BE2C (cell line): ENCODE measurements at regions not wholly inside any gene's neighbourhood (a gene's known extent, or its start where the extent isn't known, plus 50 kb on each side); places are given as distances from the start of the nearest gene placed in this dataset.

Source experiments
- DNase-seq: peaks from one replicate; pipeline ENCODE4 v3.0.0-alpha.2; 2020
- H3K27me3 ChIP-seq: fragments of 250-450 bp; sonication (Bioruptor Pico); 2 replicates; pipeline ENCODE4 v1.5.1; 2020; ENCODE audit warnings: mild to moderate bottlenecking
- H3K36me3 ChIP-seq: fragments of 250-450 bp; sonication (Bioruptor Pico); 2 replicates; pipeline ENCODE4 v1.5.1; 2020; ENCODE audit warnings: mild to moderate bottlenecking
- H3K4me1 ChIP-seq: fragments of 250-450 bp; sonication (Bioruptor Pico); 2 replicates; pipeline ENCODE4 v1.5.1; 2020
- H3K4me3 ChIP-seq: 2 replicates; pipeline ENCODE4 v1.5.1; 2011; ENCODE audit warnings: low read depth, low read length
- H3K9me3 ChIP-seq: fragments of 250-450 bp; sonication (Bioruptor Pico); 2 replicates; pipeline ENCODE4 v1.5.1; 2020
- CTCF ChIP-seq: IDR thresholded peaks from 2 replicates; pipeline ENCODE4 v1.5.1; 2012; ENCODE audit warnings: mild to moderate bottlenecking, low read depth, low read length

GRCh38 chr5:20466512-20466911 lies 478.5 kb upstream of the CDH18 start:
- Histone ChIP-seq H3K9me3 (no peaks in the 10 kb centered on the region), H3K27me3 (no peaks in the 10 kb centered on the region), H3K4me3 (no peak overlapping the region)

GRCh38 chr5:20463206-20463605 lies 475.2 kb upstream of the CDH18 start:
- DNase-seq, result no peak
- TF ChIP-seq CTCF, result no peak
- H3K27me3 ChIP-seq, result no peaks in the 10 kb centered on the region
- H3K4me3 ChIP-seq, result no peak overlapping the region
- no peaks in the 10 kb centered on the region for H3K9me3 ChIP-seq
- H3K4me1 ChIP-seq, result peaks cover 6% of the 10 kb centered on the region; the same call in 1 of the 2 replicates
- H3K36me3 ChIP-seq, result no peaks in the 10 kb centered on the region

More at GRCh38 chr5:20466512-20466911, 478.5 kb upstream of the CDH18 start:
- no peak for DNase-seq
- Histone ChIP-seq H3K36me3 (no peaks in the 10 kb centered on the region), H3K4me1 (peaks cover 6% of the 10 kb centered on the region; the same call in 1 of the 2 replicates)
- no peak for TF ChIP-seq CTCF

GRCh38 chr5:20446121-20446520 lies 458.1 kb upstream of the CDH18 start:
- Histone ChIP-seq H3K27me3 (no peaks in the 10 kb centered on the region), H3K4me3 (no peak overlapping the region), H3K36me3 (no peaks in the 10 kb centered on the region), H3K9me3 (no peaks in the 10 kb centered on the region; the same call in 1 of the 2 replicates), H3K4me1 (no peaks in the 10 kb centered on the region; the same call in 1 of the 2 replicates)
- TF ChIP-seq CTCF, result no peak
- no peak for DNase-seq

- no peak for TF ChIP-seq CTCF
- Histone ChIP-seq H3K36me3 (no peaks in the 10 kb centered on the region), H3K4me3 (no peak overlapping the region), H3K9me3 (no peaks in the 10 kb centered on the region; the same call in 1 of the 2 replicates), H3K27me3 (no peaks in the 10 kb centered on the region), H3K4me1 (no peaks in the 10 kb centered on the region)
- DNase-seq, result no peak
Observed at GRCh38 chr5:20445326-20445860, 457.4 kb upstream of the CDH18 start.

GRCh38 chr5:20434786-20435185 lies 446.8 kb upstream of the CDH18 start:
- no peak for TF ChIP-seq CTCF
- no peak for DNase-seq
- H3K36me3 ChIP-seq, result no peaks in the 10 kb centered on the region
- H3K4me1 ChIP-seq, result no peaks in the 10 kb centered on the region
- no peaks in the 10 kb centered on the region for H3K9me3 ChIP-seq
- H3K27me3 ChIP-seq, result no peaks in the 10 kb centered on the region
- no peak overlapping the region for H3K4me3 ChIP-seq

- Histone ChIP-seq H3K9me3 (no peaks in the 10 kb centered on the region), H3K4me1 (no peaks in the 10 kb centered on the region; the same call in 1 of the 2 replicates), H3K27me3 (no peaks in the 10 kb centered on the region), H3K36me3 (no peaks in the 10 kb centered on the region), H3K4me3 (no peak overlapping the region)
- no peak for TF ChIP-seq CTCF
- DNase-seq, result no peak
Observed at GRCh38 chr5:20420991-20421595, 433.1 kb upstream of the CDH18 start.
